PFSK-1 (cell line): ENCODE measurements at regions not wholly inside any gene's neighbourhood (a gene's known extent, or its start where the extent isn't known, plus 50 kb on each side); places are given as distances from the start of the nearest gene placed in this dataset.

ENCODE experiments used
- FOXP2 ChIP-seq: optimal IDR thresholded peaks from 2 replicates; pipeline ENCODE3; 2011; ENCODE audit warnings: borderline replicate concordance, control low read depth, inconsistent platforms; ENCODE audit not compliant: insufficient read depth; ENCODE audit errors: extremely low read length, extremely low read depth
- POLR2AphosphoS5 ChIP-seq: IDR thresholded peaks from 2 replicates; pipeline ENCODE4 v1.6.1; 2012; ENCODE audit warnings: low read depth, mild to moderate bottlenecking, control low read depth, low read length, moderate library complexity
- SIN3A ChIP-seq: IDR thresholded peaks from 2 replicates; pipeline ENCODE4 v1.6.1; 2012; ENCODE audit warnings: mild to moderate bottlenecking, low read length, moderate library complexity, borderline replicate concordance; ENCODE audit not compliant: insufficient read depth
- TAF1 ChIP-seq: IDR thresholded peaks from 2 replicates; pipeline ENCODE4 v1.6.1; 2012; ENCODE audit warnings: low read length, control low read depth, borderline replicate concordance; ENCODE audit not compliant: insufficient read depth
- TF ChIP-seq, protein P1 (sequence below), 2 experiments: IDR thresholded peaks; 2 replicates each; pipeline versions ENCODE4 v1.6.1 to v1.8.0; 2011 to 2012; ENCODE audit warnings: low read depth in 2 of 2, low read length in 2 of 2, control low read depth in 1 of 2, inconsistent platforms in 1 of 2, mild to moderate bottlenecking in 1 of 2, moderate library complexity in 1 of 2; ENCODE audit not compliant: insufficient read depth in 1 of 2

DNA sequence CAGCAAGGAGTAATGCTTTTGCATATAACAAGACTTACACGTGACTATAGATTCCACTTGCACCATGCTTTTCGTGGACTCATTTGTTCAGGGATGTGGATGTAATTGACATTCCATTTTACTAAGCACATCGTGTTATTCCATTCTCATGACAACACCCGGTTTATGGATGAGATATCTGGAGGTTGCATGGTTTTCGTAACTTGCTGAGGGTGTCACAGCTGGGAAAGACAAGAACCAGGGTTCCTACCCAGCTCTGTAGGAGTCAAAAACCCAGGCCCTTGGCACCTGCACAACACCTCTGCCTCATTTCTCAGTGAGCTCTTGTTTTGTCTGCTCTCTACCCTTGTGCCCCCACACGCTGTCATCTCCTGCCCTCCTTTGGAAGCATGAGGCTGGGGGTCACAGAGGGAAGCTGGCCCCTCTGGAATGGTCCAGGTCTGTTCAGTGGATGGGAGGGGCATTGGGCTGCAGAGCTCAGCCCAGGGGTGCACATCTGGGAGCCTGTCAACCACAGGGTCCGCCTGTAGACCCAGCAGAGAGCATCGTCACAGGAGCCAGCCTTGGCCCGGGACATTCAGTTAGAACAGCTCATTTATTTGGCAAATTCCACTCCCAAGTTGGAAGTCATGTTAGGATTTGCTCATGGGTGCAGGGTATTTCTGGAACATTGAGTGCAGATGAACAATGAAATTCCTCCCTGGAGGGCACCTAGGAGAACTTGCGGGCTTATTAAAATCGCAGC lies 120.1 kb upstream of the TWIST2 start:
- TF ChIP-seq TAF1 (no peak), SIN3A (no peak), FOXP2 (no peak), POLR2AphosphoS5 (no peak)
- TF ChIP-seq, protein P1, sequence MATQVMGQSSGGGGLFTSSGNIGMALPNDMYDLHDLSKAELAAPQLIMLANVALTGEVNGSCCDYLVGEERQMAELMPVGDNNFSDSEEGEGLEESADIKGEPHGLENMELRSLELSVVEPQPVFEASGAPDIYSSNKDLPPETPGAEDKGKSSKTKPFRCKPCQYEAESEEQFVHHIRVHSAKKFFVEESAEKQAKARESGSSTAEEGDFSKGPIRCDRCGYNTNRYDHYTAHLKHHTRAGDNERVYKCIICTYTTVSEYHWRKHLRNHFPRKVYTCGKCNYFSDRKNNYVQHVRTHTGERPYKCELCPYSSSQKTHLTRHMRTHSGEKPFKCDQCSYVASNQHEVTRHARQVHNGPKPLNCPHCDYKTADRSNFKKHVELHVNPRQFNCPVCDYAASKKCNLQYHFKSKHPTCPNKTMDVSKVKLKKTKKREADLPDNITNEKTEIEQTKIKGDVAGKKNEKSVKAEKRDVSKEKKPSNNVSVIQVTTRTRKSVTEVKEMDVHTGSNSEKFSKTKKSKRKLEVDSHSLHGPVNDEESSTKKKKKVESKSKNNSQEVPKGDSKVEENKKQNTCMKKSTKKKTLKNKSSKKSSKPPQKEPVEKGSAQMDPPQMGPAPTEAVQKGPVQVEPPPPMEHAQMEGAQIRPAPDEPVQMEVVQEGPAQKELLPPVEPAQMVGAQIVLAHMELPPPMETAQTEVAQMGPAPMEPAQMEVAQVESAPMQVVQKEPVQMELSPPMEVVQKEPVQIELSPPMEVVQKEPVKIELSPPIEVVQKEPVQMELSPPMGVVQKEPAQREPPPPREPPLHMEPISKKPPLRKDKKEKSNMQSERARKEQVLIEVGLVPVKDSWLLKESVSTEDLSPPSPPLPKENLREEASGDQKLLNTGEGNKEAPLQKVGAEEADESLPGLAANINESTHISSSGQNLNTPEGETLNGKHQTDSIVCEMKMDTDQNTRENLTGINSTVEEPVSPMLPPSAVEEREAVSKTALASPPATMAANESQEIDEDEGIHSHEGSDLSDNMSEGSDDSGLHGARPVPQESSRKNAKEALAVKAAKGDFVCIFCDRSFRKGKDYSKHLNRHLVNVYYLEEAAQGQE (IDR thresholded peaks at IDR 0.05; ENCODE audit: insufficient read depth in 1 of 2, low read depth in 2 of 2, low read length in 2 of 2): no peak

DNA sequence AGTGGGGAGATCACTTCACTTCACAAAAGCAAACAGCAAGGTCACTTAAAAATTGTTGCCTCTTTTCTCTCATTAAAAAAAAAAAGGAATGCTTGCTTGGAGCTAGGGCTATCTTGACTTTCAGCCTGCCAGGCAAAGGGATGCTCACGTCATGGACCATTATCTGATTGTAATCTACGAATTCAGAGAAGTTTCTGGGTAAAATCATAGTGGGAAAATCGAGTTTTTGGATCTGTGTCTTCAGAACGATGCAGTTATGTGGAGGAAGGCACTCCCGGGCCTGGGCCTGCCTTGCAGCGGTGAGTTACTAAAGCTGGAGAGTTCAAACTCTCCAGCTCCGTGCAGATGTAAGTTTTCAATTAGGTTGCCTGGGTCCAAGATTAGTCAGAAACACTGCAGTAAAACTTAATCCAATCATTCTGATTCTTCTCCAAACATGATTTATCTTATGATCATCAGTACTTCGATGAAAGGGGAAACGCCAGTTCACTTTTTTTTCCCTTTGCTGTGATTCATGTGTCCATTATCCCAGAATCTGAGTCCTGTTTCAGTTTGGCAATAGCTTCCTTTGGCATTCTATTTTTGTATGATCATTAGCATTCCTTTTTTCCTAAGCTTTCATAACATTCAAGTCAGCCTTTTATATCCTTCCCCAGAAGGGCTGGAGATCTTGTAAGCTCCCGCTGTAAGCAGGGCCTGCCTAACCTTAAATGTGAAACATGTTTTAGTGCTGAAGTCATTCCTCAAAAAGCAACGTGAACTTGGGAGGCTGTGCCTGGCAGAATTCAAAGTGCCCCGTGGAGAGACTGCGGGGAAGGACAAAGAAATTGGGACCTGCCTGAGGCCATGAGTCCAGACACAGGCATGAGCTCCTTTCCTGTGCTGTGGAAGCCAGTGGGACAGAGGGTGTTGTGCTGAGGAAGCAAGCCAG lies 119.3 kb upstream of the TWIST2 start:
- TF ChIP-seq TAF1 (no peak), SIN3A (no peak), POLR2AphosphoS5 (no peak), FOXP2 (no peak)
- TF ChIP-seq, protein P1 (IDR thresholded peaks at IDR 0.05; ENCODE audit: insufficient read depth in 1 of 2, low read depth in 2 of 2, low read length in 2 of 2): no peak

DNA sequence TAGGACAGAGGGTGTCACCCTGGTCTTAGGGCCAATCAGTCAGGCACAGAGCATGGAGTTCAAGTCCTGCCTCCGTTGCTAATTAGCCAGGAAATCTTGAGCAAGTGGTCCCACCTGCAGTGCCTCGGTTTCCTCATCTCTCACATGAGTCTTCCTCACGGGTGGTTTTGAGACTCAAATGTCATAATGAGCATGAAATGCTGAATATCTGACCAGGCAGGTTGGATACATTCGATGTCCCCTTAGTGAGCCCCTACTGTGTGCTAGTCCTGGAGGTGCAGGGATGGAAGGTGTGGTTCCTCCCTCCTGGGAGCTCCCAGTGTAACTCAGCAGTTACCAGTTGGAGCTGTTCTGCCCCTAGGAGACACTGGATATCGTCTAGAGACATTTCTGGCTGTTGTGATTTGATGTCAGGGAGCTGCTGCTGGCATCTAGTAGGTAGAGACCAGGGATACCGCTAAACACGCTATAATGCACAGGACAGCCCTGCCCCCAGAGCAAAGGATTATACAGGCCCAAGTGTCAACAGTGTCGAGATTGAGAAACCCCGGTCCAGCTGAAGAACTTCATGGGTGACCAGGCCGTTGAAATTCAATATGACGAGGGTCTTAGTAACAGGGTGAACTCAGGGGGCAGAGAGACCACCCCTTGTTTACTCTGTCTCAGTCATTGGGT lies 118.5 kb upstream of the TWIST2 start:
- TF ChIP-seq SIN3A (no peak), TAF1 (no peak), POLR2AphosphoS5 (no peak), FOXP2 (no peak)
- TF ChIP-seq, protein P1 (IDR thresholded peaks at IDR 0.05; ENCODE audit: insufficient read depth in 1 of 2, low read depth in 2 of 2, low read length in 2 of 2): no peak

DNA sequence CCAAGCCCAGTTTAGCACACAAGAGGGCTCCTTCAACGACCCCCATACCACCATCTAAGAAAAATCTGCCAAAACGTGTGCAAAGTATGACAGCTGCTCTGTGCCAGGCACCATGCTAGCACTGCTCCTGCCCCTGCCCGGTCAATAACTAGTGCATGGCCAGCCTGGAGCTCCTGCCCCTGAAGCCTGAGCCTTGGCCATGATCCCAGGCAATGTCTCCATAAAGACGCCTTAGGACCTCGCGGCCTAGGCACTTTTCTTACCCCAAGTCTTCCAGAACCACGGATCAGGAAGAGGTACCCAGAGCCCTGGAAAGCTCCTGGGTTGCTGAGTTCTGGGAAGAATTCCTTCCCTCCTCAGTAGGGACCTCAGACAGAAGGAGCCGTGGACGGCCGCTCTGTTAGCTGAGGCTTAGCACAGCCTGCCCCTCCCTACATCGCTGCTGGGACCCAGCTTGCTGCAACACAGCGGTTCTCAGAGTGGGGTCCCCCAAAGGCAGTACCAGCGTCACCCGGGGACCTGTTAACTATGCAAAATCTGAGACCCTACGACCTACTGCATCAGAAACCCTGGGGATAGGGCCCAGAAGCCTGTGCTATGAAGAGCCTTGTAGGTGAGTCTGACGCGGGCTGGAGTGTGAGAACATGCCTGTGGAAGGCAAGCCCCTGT lies 117.8 kb upstream of the TWIST2 start:
- TF ChIP-seq TAF1 (no peak), FOXP2 (no peak), POLR2AphosphoS5 (no peak), SIN3A (no peak)
- TF ChIP-seq, protein P1 (IDR thresholded peaks at IDR 0.05; ENCODE audit: insufficient read depth in 1 of 2, low read depth in 2 of 2, low read length in 2 of 2): no peak
